Upper lobe of left lung (tissue), 4 donors: ENCODE measurements at regions not wholly inside any gene's neighbourhood (a gene's known extent, or its start where the extent isn't known, plus 50 kb on each side); places are given as distances from the start of the nearest gene placed in this dataset.

Experiments
- CTCF ChIP-seq, 6 experiments: fragments of 450-650 bp in 4 of 6; fragments of 200-600 bp in 2 of 6; sonication (generic) in 2 of 6; IDR thresholded peaks; one replicate each; pipeline ENCODE4 v1.5.1; 2016 to 2019; ENCODE audit warnings: antibody characterized with exemption in 6 of 6
- POLR2A ChIP-seq, 4 donors: fragments of 450-650 bp; IDR thresholded peaks; one replicate each; pipeline ENCODE4 v1.5.1; 2016 to 2017; ENCODE audit warnings: antibody characterized with exemption in 4 of 4, mild to moderate bottlenecking in 2 of 4

DNA sequence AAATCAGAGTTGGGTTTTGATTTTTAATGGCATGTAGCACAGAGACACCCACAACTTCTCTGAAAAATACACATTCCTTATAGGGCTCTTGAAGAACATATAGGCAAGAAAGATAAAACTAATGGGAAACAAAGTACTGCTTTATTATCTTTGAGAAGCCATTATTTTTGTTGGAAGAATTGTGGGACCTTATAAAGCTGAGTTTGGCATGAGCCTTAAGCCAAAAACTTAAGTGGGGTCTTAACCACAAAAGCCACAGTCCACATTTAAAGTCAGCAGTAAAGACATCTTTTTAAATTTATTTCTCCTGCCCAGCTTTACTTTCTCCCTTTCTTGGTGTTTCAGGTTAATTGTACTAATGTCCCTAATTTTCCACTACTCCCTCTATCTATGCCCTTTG is 1297.3 kb downstream of the C4orf33 start:
- TF ChIP-seq CTCF (IDR thresholded peaks at IDR 0.05) (no peak), POLR2A (IDR thresholded peaks at IDR 0.05) (no peak)
